ENCODE measurements at regions not wholly inside any gene's neighbourhood (a gene's known extent, or its start where the extent isn't known, plus 50 kb on each side); places are given as distances from the start of the nearest gene placed in this dataset.

DNA sequence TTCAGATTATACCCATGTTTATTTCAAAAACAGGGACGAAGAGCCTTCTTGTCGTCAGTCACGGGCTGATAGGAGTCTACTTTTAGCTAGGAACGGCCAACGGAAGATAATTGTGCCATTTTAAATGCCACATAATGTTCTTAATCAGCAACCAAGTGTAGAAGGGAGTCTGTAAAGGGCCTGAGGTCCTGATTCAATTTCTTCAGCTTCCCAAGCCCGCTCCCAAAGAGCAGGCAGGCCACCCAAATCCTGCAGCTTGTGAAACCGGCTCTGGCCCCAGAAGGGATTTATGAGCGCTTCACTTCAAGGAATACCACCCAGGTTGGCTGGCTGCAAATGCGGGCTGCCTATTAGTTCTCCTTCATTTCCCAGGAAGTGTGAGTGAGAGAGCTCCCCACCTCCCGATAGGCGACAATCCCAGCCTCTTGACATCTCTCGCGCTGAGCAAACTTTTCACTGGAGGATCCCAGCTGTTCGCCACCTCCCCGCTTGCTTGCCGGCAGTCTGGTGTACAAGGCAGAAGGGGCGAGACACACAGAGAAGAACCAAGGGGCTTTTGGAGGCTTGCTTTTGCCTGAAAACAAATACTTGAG, 272.9 kb downstream of the CDH20 start:
- Histone ChIP-seq H2AFZ (ENCODE audit: insufficient read depth, low read length, poor library complexity) (peak overlapping the region; percentile 42), H3K4me1 (ENCODE audit: control insufficient read depth in 1 of 2, insufficient read depth in 2 of 2, low read length in 2 of 2) (peaks cover 10% of the 10 kb centered on the region in 2 experiments), H3K14ac (ENCODE audit: low read length) (peak overlapping the region; percentile 9), H2BK12ac (ENCODE audit: low read length) (peak overlapping the region; percentile 58), H3K27ac (ENCODE audit: low read depth, low read length) (no peak overlapping the region), H3K18ac (ENCODE audit: low read length) (peak overlapping the region; percentile 45), H3K27me3 (ENCODE audit: insufficient read depth, low read length) (no peaks in the 10 kb centered on the region), H2BK120ac (ENCODE audit: insufficient read depth, low read length, poor library complexity) (peak overlapping the region; percentile 13), H3K36me3 (ENCODE audit: control insufficient read depth in 1 of 2, insufficient read depth in 2 of 2, low read length in 2 of 2) (no peaks in the 10 kb centered on the region), H3K9me3 (ENCODE audit: insufficient read depth, low read depth, low read length) (no peaks in the 10 kb centered on the region), H3K4me2 (ENCODE audit: low read length) (peak overlapping the region; percentile 50), H3K9ac (ENCODE audit: low read length) (no peak overlapping the region), H3K79me2 (ENCODE audit: control insufficient read depth, insufficient read depth, low read length, poor library complexity) (no peaks in the 10 kb centered on the region), H2BK5ac (ENCODE audit: low read depth, low read length, poor library complexity) (no peak overlapping the region), H3K4me3 (ENCODE audit: low read depth, low read length) (no peak overlapping the region), H2AK5ac (ENCODE audit: low read length) (no peak overlapping the region), H3K4ac (ENCODE audit: low read depth, low read length) (no peak overlapping the region), H4K91ac (ENCODE audit: low read depth, low read length) (peak overlapping the region; percentile 46), H4K8ac (ENCODE audit: low read depth, low read length) (peak overlapping the region; percentile 15), H3K23ac (ENCODE audit: low read length) (no peak overlapping the region), H4K12ac (ENCODE audit: low read depth, low read length) (no peak overlapping the region), H3K79me1 (ENCODE audit: low read length) (peaks cover 4% of the 10 kb centered on the region)
- DNase-seq = peak; percentile 59 to 76
- no CpG with 5 or more reads among the region's 17 CpGs for WGBS (ENCODE audit: extremely low coverage, insufficient coverage, insufficient read length)

DNA sequence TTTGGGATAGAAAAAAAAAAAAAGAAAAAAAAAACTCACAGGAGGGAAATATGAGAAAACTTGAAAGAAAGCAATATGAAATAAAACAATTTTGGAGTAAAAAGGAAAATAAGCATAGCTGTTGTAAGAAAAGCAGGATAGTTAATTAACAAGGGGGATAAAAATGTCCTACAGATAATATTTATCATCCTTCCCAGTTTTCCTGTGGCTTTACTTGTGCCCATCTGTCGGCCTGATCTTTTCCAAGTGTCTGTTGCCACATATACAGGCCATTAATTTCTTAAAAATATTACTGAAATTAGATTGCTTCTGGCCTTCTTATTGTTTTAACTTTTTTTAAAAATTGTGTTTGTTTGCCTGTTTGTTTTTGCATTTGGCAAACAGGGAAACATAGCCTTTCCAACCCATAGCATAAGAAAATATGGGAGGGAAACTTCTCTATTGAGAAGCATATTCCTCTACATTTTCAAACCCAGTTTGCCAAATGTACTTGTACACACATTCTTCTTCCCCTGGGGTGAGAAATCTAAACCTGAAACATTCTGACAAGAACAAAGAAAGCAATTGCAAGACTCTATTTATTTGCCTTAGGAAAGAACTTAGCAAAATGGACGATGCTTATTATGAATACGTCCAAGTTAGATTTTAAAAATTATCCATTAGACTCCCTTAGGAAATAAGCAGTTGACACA, 272.3 kb downstream of the CDH20 start:
- Histone ChIP-seq H2BK5ac (ENCODE audit: low read depth, low read length, poor library complexity) (no peak overlapping the region), H3K79me1 (ENCODE audit: low read length) (peaks cover 4% of the 10 kb centered on the region), H4K12ac (ENCODE audit: low read depth, low read length) (no peak overlapping the region), H3K18ac (ENCODE audit: low read length) (no peak overlapping the region), H3K36me3 (ENCODE audit: control insufficient read depth in 1 of 2, insufficient read depth in 2 of 2, low read length in 2 of 2) (no peaks in the 10 kb centered on the region), H3K9ac (ENCODE audit: low read length) (no peak overlapping the region), H3K79me2 (ENCODE audit: control insufficient read depth, insufficient read depth, low read length, poor library complexity) (no peaks in the 10 kb centered on the region), H3K14ac (ENCODE audit: low read length) (no peak overlapping the region), H2BK120ac (ENCODE audit: insufficient read depth, low read length, poor library complexity) (no peak overlapping the region), H4K91ac (ENCODE audit: low read depth, low read length) (no peak overlapping the region), H3K9me3 (ENCODE audit: insufficient read depth, low read depth, low read length) (no peaks in the 10 kb centered on the region), H2AK5ac (ENCODE audit: low read length) (no peak overlapping the region), H3K4me2 (ENCODE audit: low read length) (peak overlapping the region; percentile 50), H2BK12ac (ENCODE audit: low read length) (no peak overlapping the region), H3K27ac (ENCODE audit: low read depth, low read length) (no peak overlapping the region), H2AFZ (ENCODE audit: insufficient read depth, low read length, poor library complexity) (no peak overlapping the region), H3K27me3 (ENCODE audit: insufficient read depth, low read length) (no peaks in the 10 kb centered on the region), H3K4ac (ENCODE audit: low read depth, low read length) (no peak overlapping the region), H4K8ac (ENCODE audit: low read depth, low read length) (no peak overlapping the region), H3K4me1 (ENCODE audit: control insufficient read depth in 1 of 2, insufficient read depth in 2 of 2, low read length in 2 of 2) (peaks cover 10% of the 10 kb centered on the region in 2 experiments), H3K4me3 (ENCODE audit: low read depth, low read length) (no peak overlapping the region), H3K23ac (ENCODE audit: low read length) (no peak overlapping the region)
- no CpG with 5 or more reads among the region's 3 CpGs for WGBS (ENCODE audit: extremely low coverage, insufficient coverage, insufficient read length)
- no peak for DNase-seq
